ENCODE measurements at regions not wholly inside any gene's neighbourhood (a gene's known extent, or its start where the extent isn't known, plus 50 kb on each side); places are given as distances from the start of the nearest gene placed in this dataset.
"Not testable (repeated sequence)": the region's sequence is repeated elsewhere in the genome, so short reads cannot be mapped to it uniquely, and the experiment has no call there.

DNA sequence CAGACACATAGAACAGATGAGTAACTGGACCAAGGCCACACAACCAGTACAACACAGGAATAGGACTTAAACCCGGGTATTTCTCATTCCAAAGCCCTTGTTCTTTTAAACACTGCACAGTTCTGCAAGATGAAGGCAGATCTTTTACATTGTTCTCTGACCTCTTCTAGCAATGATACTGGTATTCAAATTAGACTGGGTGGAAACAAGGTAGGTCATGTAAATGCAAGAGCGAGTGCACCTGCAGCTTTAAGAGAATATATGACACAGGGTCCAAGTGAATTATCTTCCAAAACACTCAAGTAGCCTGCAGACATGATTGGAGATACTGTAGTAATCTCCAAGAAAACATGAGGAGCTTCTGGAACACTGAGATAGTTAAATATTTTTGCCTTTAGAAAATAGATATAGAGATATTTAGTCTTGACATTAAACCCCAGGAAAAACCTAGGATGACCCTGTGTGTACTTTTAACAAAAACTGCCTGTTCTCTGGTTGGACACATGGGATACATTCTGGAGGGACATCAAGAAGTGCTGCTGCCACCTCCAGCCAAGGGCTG is 130.6 kb upstream of the EPB41L4A start:
- Mint-ChIP-seq H3K27ac (peak overlapping the region; percentile 78), H3K36me3 (no peaks in the 10 kb centered on the region), H3K27me3 (no peaks in the 10 kb centered on the region), H3K4me3 (no peak overlapping the region), H3K4me1 (peaks cover 18% of the 10 kb centered on the region), H3K9me3 (no peaks in the 10 kb centered on the region)
- no peak for ATAC-seq

DNA sequence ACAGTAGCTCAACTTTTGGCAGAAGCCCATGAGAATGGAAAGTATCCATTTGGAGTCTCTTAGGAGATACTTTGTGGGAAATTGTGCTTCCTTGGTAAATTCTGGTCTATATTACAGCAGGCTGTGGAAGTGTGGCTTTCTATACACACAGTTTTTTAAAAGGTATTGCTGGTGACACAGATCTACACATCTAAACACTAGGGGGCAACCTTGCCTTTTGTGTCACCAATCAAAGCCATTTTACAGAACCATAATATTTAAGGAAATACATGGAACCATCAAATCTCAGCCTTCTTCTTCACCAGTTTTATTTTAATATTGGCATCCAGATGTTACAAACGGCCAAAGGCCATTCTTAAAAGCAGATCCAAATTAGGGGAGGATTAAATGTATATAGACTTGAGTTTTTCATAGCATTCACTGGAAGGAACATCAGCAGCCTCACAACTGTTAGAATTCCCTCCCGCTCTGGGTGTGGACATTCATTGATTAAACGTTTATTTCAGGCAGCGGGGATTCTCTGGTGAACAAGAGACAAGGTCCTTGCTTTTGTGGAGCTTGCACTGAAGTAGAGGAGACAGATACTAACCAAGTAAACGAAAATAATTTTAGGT is 132.4 kb upstream of the EPB41L4A start:
- Mint-ChIP-seq H3K4me1 (peaks cover 18% of the 10 kb centered on the region), H3K9me3 (no peaks in the 10 kb centered on the region), H3K27ac (peak overlapping the region; percentile 61), H3K36me3 (no peaks in the 10 kb centered on the region), H3K4me3 (no peak overlapping the region), H3K27me3 (no peaks in the 10 kb centered on the region)
- ATAC-seq = no peak

DNA sequence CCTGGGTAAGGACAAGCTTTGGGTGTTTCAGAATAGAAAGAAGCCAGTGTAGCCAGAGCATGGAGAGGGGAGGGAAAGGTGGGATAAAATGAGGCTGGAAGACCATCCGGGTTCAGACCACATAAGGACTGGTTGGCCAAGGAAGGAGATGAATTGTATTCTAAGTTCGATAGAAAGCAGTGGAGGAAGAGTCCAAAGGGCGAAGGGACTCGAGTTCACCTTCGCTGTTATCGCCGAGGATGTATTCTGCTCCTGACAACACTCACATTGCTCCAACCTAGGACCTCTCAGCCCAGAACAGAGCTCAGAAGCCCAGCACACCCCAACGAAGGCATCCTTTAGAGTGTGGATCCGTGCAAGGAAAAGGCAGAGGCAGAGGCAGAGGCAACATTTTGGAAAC is 133.1 kb upstream of the EPB41L4A start:
- Mint-ChIP-seq H3K9me3 (no peaks in the 10 kb centered on the region), H3K4me1 (peaks cover 18% of the 10 kb centered on the region), H3K36me3 (no peaks in the 10 kb centered on the region)

DNA sequence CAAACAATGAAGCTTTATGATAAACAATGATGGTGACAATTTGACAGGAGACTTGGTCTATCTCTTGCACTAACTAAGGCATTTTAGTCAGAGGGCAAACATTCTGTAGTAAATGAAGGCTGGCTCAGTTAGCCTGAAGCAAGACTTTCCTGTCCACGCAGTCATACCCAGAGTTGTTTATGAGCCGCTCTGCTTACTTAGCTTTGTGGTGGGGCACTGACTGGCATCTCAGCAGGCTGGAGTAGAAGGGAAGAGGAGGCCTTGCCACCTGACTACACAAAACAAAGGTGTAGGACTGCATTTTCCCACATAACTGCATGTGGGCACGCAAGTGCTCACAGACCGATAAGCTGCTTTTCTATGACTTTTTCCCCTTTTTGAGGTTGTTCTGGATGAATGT is 133.7 kb upstream of the EPB41L4A start:
- Mint-ChIP-seq H3K4me3 (no peak overlapping the region), H3K27me3 (no peaks in the 10 kb centered on the region), H3K27ac (no peak overlapping the region), H3K36me3 (no peaks in the 10 kb centered on the region), H3K9me3 (no peaks in the 10 kb centered on the region), H3K4me1 (peaks cover 18% of the 10 kb centered on the region)
- ATAC-seq = no peak

More for the DNA sequence above, 133.1 kb upstream of the EPB41L4A start:
- Mint-ChIP-seq H3K27ac (no peak overlapping the region), H3K4me3 (no peak overlapping the region), H3K27me3 (no peaks in the 10 kb centered on the region)
- no peak for ATAC-seq

DNA sequence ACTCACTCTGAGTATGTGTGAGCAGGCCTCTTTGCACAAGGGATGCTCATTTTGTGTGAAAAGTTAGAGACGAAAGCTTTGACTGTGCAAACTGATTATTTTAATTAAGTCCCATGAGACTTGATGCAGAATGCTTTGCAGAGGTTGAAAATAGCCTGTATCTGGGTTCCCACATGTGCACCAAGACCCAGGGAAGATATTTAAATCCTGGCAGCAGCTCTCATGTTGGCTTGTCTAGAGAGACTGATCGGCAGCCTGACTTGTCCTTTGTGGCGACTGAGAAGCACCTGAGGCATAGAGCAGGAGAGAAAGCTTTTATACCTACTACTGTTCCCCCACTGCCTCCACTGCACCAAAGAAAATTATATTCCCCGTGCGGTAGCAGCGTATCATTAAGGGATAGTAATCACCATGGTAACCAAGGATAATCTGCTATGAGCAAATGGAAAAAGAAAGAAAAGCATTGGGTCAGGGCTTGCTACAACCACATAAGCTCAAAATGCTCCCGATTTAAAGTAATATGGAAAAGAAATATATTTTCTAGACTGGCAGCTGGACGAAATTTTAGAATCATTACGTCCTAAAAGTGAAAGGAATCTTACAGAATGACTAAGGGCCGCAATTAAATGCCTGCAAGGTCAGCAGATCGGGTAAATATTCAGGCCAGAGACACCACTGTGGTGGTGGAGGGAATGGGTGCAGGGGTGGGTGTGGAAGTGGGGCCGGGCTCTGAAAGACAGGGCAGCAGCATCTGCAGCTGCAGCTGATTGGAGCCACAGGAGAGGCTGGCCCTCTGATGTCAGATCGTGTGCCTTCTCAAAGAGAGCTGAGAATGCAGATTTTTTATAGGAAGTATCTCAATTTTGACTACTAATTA is 135.3 kb upstream of the EPB41L4A start:
- H3K27ac Mint-ChIP-seq = no peak overlapping the region
- no peak overlapping the region for H3K4me3 Mint-ChIP-seq
- peaks cover 7% of the 10 kb centered on the region for H3K4me1 Mint-ChIP-seq
- H3K27me3 Mint-ChIP-seq = no peaks in the 10 kb centered on the region
- no peak for ATAC-seq
- no peaks in the 10 kb centered on the region for H3K9me3 Mint-ChIP-seq
- no peaks in the 10 kb centered on the region for H3K36me3 Mint-ChIP-seq

DNA sequence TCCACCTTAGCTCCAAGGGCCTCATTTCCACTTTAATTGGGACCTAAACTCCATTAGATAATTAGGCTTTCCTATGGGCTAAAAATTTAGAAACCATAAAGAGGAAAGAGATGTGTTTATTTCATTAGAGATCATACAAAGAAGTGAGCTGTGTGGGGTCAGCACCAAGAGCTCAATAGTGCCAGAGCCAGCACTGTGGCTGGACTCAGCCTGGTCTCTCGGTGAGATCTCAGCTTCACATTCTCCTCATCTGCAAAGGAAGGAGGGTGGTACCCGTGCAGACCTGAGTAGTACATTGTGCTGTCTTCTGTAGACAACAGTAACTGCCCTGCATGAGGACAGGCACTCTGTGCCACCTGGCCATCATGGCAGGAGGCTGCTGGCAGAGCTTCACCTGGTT is 136.1 kb upstream of the EPB41L4A start:
- Mint-ChIP-seq H3K4me3 (no peak overlapping the region), H3K9me3 (no peaks in the 10 kb centered on the region), H3K27me3 (no peaks in the 10 kb centered on the region), H3K36me3 (no peaks in the 10 kb centered on the region), H3K4me1 (no peaks in the 10 kb centered on the region), H3K27ac (no peak overlapping the region)
- no peak for ATAC-seq

DNA sequence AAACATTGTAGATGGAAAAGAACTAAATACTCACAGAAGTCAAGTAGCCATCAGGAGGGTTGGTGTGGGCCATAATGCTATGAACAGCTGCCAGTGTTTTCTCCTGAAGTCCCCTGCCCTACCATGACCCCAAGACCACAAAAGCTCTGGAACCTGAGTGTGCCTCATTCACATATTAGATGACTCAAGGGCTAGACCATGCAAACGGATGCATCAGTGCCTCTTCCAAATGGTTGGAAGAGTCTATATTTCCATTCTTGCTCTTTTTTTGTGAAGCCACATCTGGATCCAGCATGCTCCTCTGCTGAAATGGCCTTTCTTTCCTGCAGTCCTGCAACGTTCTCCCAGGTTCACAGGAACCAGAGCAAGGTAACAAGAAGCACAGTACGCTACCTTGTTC is 136.6 kb upstream of the EPB41L4A start:
- H3K36me3 Mint-ChIP-seq = no peaks in the 10 kb centered on the region
- H3K4me1 Mint-ChIP-seq = no peaks in the 10 kb centered on the region
- no peak for ATAC-seq
- no peak overlapping the region for H3K4me3 Mint-ChIP-seq
- no peaks in the 10 kb centered on the region for H3K27me3 Mint-ChIP-seq
- H3K27ac Mint-ChIP-seq = no peak overlapping the region
- H3K9me3 Mint-ChIP-seq = no peaks in the 10 kb centered on the region

DNA sequence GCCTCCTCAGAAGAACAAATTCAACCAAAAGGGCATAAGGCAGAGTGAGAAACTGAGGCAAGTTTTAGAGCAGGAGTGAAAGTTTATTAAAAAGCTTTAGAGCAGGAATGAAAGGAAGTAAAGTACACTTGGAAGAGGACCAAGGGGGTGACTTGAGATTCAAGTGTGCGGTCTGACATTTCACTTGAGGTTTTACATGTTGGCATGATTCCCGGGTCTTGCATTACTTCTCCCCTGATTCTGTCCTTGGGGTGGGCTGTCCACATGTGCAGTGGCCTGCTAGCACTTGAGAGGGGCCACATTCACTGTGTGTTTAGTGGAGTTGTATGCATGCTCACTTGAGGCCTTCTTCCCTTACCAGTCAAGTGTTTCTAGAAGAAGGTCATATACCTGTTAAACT is 140.4 kb upstream of the EPB41L4A start:
- not testable (repeated sequence) for H3K4me1 Mint-ChIP-seq, H3K27ac Mint-ChIP-seq, H3K27me3 Mint-ChIP-seq, H3K4me3 Mint-ChIP-seq, ATAC-seq
- Mint-ChIP-seq H3K36me3 (peaks cover 11% of the 10 kb centered on the region), H3K9me3 (peaks cover 13% of the 10 kb centered on the region)

DNA sequence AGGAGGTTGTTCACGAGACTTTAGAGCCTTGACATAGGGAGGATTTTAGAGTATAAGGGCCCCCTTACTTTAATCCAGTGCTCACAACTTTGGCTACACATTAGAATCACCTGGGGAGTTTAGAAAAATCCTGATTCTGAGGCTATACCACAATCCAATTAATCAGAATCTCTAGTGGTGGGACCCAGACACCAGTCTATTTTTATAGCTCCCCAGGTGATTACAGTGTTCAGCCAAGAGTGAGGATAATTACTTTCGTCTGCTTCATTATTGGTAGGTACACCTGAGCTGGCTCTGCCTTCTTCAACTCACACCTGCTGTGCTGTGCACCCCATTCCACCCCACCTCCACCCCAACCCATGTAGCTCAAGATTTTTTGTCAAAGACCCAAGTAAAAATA is 141.3 kb upstream of the EPB41L4A start:
- no peaks in the 10 kb centered on the region for H3K27me3 Mint-ChIP-seq
- no peak overlapping the region for H3K4me3 Mint-ChIP-seq
- no peak overlapping the region for H3K27ac Mint-ChIP-seq
- no peaks in the 10 kb centered on the region for H3K4me1 Mint-ChIP-seq
- no peak for ATAC-seq
- H3K36me3 Mint-ChIP-seq = peaks cover 13% of the 10 kb centered on the region
- peaks cover 15% of the 10 kb centered on the region for H3K9me3 Mint-ChIP-seq

DNA sequence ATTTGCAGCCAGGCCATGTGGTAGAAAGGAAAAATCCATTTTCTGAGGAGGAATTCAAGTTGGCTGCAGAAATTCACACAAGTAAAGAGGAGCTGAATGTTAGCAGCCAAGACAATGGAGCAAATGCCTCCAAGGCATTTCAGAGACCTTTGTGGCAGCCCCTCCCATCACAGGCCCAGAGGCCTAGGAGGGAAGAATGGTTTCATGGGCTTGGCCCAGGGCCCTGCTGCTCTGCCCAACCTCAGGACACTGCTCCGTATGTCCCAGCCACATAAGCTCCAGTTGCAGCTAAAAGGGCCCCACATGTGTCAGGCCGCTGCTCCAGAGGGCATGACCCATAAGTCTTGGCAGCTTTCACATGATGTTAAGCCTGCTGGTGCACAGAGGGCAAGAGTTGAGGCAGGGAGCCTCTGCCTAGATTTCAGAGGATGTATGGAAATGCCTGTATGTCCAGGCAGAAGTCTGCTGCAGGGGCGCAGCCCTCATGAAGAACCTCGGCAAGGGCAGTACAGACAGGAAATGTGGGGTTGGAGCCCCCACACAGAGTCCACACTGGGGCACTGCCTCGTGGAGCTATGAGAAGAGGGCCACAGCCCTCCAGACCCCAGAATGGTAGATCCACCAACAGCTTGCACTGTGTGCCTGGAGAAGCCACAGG is 144.2 kb upstream of the EPB41L4A start:
- H3K4me1 Mint-ChIP-seq = no peaks in the 10 kb centered on the region
- H3K36me3 Mint-ChIP-seq = peaks cover 13% of the 10 kb centered on the region
- H3K27me3 Mint-ChIP-seq = no peaks in the 10 kb centered on the region
- no peak for ATAC-seq
- peaks cover 15% of the 10 kb centered on the region for H3K9me3 Mint-ChIP-seq
- no peak overlapping the region for H3K4me3 Mint-ChIP-seq
- H3K27ac Mint-ChIP-seq = no peak overlapping the region

DNA sequence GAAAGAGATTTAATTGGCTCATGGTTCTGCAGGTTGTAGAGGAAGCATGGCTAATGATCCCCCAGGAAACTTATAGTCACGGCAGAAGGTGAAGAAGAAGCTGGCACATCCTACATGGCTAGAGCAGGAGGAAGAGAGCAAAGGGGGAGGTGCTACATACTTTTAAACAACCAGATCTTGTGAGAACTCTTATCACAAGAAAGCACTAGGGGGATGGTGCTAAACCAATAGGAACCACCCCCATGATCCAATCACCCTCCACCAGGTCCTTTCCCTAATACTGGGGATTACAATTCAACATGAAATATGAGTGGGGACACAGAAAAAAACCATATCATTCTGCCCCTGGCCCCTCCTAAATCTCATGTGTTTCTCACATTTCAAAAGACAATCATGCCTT is 147.2 kb upstream of the EPB41L4A start:
- Mint-ChIP-seq H3K4me1 (no peaks in the 10 kb centered on the region), H3K4me3 (no peak overlapping the region), H3K9me3 (peaks cover 15% of the 10 kb centered on the region), H3K36me3 (peaks cover 13% of the 10 kb centered on the region), H3K27ac (no peak overlapping the region), H3K27me3 (no peaks in the 10 kb centered on the region)
- ATAC-seq = no peak

DNA sequence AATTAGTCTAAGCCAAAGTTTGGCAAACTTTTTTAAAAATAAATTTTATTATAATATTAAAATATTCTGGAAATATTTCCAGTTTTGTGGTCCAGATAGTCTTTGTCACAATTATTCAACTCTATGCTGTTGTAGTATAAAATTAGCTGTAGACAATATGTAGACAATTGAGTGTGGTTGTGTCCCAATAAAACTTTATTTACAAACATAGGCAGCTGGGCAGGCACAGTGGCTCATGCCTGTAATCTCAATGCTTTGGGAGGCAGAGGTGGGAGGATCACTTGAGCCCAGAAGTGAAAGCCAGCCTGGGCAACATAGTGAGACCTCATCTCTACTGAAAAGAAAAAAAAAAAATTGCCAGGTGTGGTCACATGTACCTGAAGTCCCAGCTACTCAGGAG is 150.5 kb upstream of the EPB41L4A start:
- peaks cover 7% of the 10 kb centered on the region for H3K27me3 Mint-ChIP-seq
- H3K36me3 Mint-ChIP-seq = peaks cover 1% of the 10 kb centered on the region
- H3K9me3 Mint-ChIP-seq = peaks cover under 1% of the 10 kb centered on the region
- ATAC-seq = no peak
- H3K4me3 Mint-ChIP-seq = no peak overlapping the region
- no peak overlapping the region for H3K27ac Mint-ChIP-seq
- H3K4me1 Mint-ChIP-seq = no peaks in the 10 kb centered on the region

DNA sequence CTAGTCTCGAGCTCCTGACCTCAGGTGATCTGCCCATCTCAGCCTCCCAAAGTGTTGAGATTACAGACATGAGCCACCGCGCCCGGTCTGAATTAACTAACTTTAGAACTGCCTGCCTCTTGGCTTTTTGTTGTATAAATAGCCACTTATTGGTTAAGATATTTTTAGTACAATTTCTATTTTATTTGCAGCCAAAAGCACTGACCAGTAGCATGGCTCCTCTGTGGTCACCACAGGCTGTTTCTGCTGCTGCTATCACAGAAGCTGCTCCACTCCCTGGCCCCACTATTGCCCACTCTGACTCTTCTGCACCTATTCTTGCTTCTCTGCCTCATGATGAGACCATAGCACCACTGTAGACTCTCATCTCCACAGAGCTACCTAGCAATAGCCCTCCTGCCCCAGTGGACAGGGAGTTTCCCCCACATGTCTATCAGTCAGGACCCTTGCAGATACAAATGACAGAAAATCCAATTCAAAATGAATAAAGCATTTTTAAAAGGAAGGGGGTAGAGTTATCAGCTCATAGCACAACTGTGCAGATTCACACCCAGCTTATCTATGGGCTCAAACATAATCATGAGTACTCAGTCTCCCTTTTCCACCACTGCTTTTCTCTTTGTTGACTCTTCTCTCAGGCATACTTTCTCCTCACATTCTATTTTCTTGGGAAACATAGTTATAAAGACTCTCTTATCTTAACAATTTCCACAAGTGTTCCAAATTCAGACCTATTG is 151.8 kb upstream of the EPB41L4A start:
- no peaks in the 10 kb centered on the region for H3K9me3 Mint-ChIP-seq
- H3K27me3 Mint-ChIP-seq = peaks cover 7% of the 10 kb centered on the region
- H3K36me3 Mint-ChIP-seq = no peaks in the 10 kb centered on the region
- H3K27ac Mint-ChIP-seq = no peak overlapping the region
- H3K4me1 Mint-ChIP-seq = no peaks in the 10 kb centered on the region
- ATAC-seq = no peak
- H3K4me3 Mint-ChIP-seq = no peak overlapping the region

DNA sequence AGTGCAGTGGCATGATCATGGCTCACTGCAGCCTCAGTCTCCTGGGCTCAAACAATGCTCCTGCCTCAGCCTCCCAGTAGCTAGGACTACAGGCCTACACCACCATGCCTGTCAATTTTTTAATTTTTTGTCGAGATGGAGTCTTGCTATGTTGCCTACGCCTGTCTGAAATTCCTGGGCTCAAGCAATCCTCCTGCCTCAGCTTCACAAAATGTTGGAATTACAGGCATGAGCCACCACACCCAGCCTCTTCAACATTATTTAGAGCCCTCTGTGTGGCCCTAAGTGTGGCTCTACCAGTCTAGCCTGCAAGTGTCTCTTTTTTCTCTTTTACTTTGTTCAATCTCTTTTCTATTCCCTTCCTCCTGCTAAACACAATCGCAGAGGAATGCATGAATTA is 154.4 kb upstream of the EPB41L4A start:
- Mint-ChIP-seq H3K4me1 (no peaks in the 10 kb centered on the region), H3K27ac (no peak overlapping the region), H3K4me3 (no peak overlapping the region), H3K36me3 (no peaks in the 10 kb centered on the region), H3K27me3 (peaks cover 7% of the 10 kb centered on the region), H3K9me3 (peaks cover 3% of the 10 kb centered on the region)
- no peak for ATAC-seq

DNA sequence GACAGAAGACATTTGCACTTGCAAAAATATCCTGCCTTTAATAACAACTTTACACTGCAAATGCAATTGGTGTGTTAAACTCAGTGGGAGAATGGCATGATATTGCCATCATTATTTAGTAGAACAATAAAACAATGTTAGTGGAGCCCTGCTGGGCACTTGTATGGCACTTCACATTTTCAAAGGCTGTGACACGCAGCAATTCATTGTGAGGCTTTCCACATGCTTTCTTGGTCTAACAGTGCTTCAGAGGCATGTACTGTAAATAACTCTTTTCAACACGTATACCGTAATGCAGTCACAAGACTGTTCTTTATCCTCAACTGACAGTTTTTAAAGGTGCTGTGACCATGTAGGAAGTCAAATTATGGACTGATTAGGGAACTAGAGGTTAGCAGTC is 155.5 kb upstream of the EPB41L4A start:
- Mint-ChIP-seq H3K36me3 (no peaks in the 10 kb centered on the region), H3K4me1 (no peaks in the 10 kb centered on the region), H3K27ac (no peak overlapping the region), H3K27me3 (peaks cover 7% of the 10 kb centered on the region), H3K4me3 (no peak overlapping the region), H3K9me3 (peaks cover 3% of the 10 kb centered on the region)
- no peak for ATAC-seq

Measured in stimulated activated memory B cell treated with anti-CD40 and anti-IgM and Interleukin-4, amounts not matched to agents 10 μg/mL and 1 μg/mL and 100 μg/mL, for 72 hours (primary cell).